Gastrocnemius medialis (tissue), 4 donors: ENCODE measurements at regions not wholly inside any gene's neighbourhood (a gene's known extent, or its start where the extent isn't known, plus 50 kb on each side); places are given as distances from the start of the nearest gene placed in this dataset.
"Not testable (repeated sequence)": the region's sequence is repeated elsewhere in the genome, so short reads cannot be mapped to it uniquely, and the experiment has no call there.

Source experiments
- ATAC-seq, 2 donors: fragments of 150-250 bp; one replicate each; pipeline ENCODE4 v1.9.1; 2016
- DNase-seq, 2 donors: peaks; one replicate each; pipeline ENCODE4 v3.0.0-alpha.2; 2019
- H3K27ac ChIP-seq, 4 donors: fragments of 200-600 bp; sonication (generic); 1 replicate in 1 of 4; 2 replicates in 3 of 4; pipeline ENCODE4 v1.5.1; 2016 to 2018; ENCODE audit warnings: mild to moderate bottlenecking in 2 of 4, moderate library complexity in 1 of 4
- H3K27me3 ChIP-seq, 3 donors: fragments of 200-600 bp; sonication (generic) in 2 of 3; 1 replicate in 1 of 3; 2 replicates in 2 of 3; pipeline versions ENCODE4 v1.5.1 to v1.6.0; 2016 to 2019; ENCODE audit warnings: mild to moderate bottlenecking in 1 of 3, moderate library complexity in 1 of 3
- H3K36me3 ChIP-seq, 2 donors: fragments of 200-600 bp; sonication (generic) in 1 of 2; one replicate each; pipeline ENCODE4 v1.5.1; 2017 to 2018
- H3K4me1 ChIP-seq, 2 donors: fragments of 200-600 bp; sonication (generic) in 1 of 2; one replicate each; pipeline ENCODE4 v1.5.1; 2016 to 2017; ENCODE audit warnings: mild to moderate bottlenecking in 2 of 2
- H3K4me3 ChIP-seq, 4 donors: fragments of 200-600 bp; sonication (generic) in 3 of 4; 1 replicate in 1 of 4; 2 replicates in 3 of 4; pipeline ENCODE4 v1.5.1; 2016 to 2019; ENCODE audit warnings: mild to moderate bottlenecking in 2 of 4
- H3K9me3 ChIP-seq, 3 donors: fragments of 200-600 bp; sonication (generic) in 2 of 3; 1 replicate in 1 of 3; 2 replicates in 2 of 3; pipeline ENCODE4 v1.5.1; 2016 to 2019
- CTCF ChIP-seq, 5 experiments: fragments of 450-650 bp in 3 of 5; fragments of 200-600 bp in 2 of 5; sonication (generic) in 2 of 5; IDR thresholded peaks in 4 of 5; conservative IDR thresholded peaks in 1 of 5; 1 replicate in 4 of 5; 2 replicates in 1 of 5; pipeline ENCODE4 v1.5.1; 2016 to 2019; ENCODE audit warnings: antibody characterized with exemption in 5 of 5, mild to moderate bottlenecking in 3 of 5, moderate library complexity in 3 of 5
- POLR2A ChIP-seq, 2 donors: fragments of 450-650 bp; IDR thresholded peaks; one replicate each; pipeline ENCODE4 v1.6.1; 2017; ENCODE audit warnings: antibody characterized with exemption in 2 of 2, mild to moderate bottlenecking in 2 of 2, moderate library complexity in 2 of 2
- in situ Hi-C, 4 donors: fragments of 200-750 bp; cut with MboI; loops; one replicate each; pipeline versions ENCODE4 v1.15.0 to v1.8.0; 2017; ENCODE audit warnings: low sequenced_read_pairs in 4 of 4
- intact Hi-C: fragments of 100-400 bp; cut with DNase I; formaldehyde crosslinking; loops from one replicate; pipeline ENCODE4 v1.15.1; 2023; ENCODE audit warnings: low total_unique reads

DNA sequence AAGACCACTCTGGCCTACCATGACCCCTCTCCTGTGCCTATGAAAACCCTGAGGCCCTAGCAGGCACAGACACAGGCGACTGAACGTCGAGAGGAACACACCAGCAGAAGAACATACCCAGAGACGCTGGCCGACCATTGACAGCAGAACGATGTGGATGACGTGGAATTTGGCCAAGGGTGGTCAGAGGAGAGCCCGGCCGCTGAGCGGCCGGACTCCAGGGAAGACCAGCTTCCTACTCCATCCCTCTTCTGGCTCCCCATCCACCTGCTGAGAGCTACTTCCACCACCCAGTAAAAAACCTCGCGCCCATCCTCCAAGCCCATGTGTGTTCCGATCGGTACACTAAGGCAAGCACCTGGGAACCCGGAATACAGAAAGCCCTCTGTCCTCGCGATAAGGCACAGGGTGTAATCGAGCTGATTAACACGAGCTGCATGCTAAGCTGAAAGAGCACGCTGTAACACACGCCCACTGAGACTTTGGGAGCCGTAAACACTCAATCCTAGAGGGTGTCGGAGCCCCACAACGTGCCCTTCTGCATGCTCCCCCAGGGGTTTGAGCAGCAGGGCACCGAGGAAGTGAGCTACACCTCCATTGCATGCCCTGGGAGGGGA lies 150.3 kb downstream of the CENPF start:
- no peak overlapping the region for H3K27ac ChIP-seq
- H3K4me3 ChIP-seq: no peak overlapping the region
- in situ Hi-C loops (no loop called here), intact Hi-C loops (no loop called here)
- no peak for DNase-seq
- H3K36me3 ChIP-seq: no peaks in the 10 kb centered on the region
- H3K9me3 ChIP-seq: no peaks in the 10 kb centered on the region
- H3K4me1 ChIP-seq: no peaks in the 10 kb centered on the region
- H3K27me3 ChIP-seq: no peaks in the 10 kb centered on the region
- ATAC-seq: no peak
- no peak for TF ChIP-seq CTCF (IDR thresholded peaks at IDR 0.05 in 4 of 5, conservative IDR thresholded peaks at IDR 0.05 in 1 of 5)
- no peak for TF ChIP-seq POLR2A (IDR thresholded peaks at IDR 0.05)

GRCh38 chr1:214761030-214761429 lies 158.0 kb downstream of the CENPF start:
- intact Hi-C loops: no loop called here
- no peaks in the 10 kb centered on the region for H3K27me3 ChIP-seq
- no peak for DNase-seq
- H3K9me3 ChIP-seq: no peaks in the 10 kb centered on the region
- TF ChIP-seq POLR2A (IDR thresholded peaks at IDR 0.05) (no peak), CTCF (IDR thresholded peaks at IDR 0.05 in 4 of 5, conservative IDR thresholded peaks at IDR 0.05 in 1 of 5) (no peak)
- no peaks in the 10 kb centered on the region for H3K36me3 ChIP-seq
- H3K4me1 ChIP-seq: no peaks in the 10 kb centered on the region
- no peak overlapping the region for H3K4me3 ChIP-seq
- in situ Hi-C loops: no loop called here
- no peak overlapping the region for H3K27ac ChIP-seq
- no peak for ATAC-seq

DNA sequence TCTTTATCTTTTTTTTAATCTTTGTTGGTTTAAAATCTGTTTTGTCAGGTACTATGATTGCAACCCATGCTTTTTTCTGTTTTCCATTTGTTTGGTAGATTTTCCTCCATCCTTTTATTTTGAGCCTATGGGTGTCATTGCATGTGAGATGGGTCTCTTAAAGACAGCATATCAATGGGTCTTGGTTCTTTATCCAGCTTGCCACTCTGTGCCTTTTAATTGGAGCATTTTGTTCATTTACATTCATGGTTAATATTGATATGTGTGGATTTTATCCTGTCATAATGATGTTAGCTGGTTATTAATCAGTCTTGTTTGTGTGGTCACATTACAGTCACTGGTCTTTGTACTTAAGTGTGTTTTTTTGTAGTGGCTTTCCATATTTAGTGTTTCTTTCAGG lies 159.9 kb downstream of the CENPF start:
- no peak for ATAC-seq
- Histone ChIP-seq H3K4me3 (no peak overlapping the region), H3K27me3 (no peaks in the 10 kb centered on the region), H3K27ac (no peak overlapping the region), H3K9me3 (no peaks in the 10 kb centered on the region), H3K36me3 (no peaks in the 10 kb centered on the region), H3K4me1 (no peaks in the 10 kb centered on the region)
- in situ Hi-C loops: no loop called here
- intact Hi-C loops: no loop called here
- no peak for DNase-seq
- TF ChIP-seq CTCF (IDR thresholded peaks at IDR 0.05 in 4 of 5, conservative IDR thresholded peaks at IDR 0.05 in 1 of 5) (no peak), POLR2A (IDR thresholded peaks at IDR 0.05) (no peak)

DNA sequence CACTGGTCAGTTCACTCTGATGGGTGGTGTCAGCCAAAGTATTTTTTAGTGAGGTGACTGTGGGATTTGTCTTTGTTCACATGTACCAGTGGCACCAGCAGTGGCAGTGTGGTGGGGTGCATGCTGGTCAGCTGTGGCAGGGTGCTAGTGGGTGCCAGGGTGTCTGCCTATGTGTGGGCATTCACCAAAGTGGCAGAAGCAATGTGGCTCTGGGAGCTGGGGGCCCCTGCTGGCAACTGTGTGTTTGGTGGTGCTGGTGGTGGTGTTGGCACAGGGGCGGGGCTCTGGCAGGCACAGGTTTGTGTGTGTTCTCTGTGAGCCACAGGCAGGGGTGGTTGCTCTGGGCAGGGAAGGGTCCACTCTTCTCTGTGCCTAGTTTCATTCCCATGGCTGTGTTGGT lies 161.5 kb downstream of the CENPF start:
- no peaks in the 10 kb centered on the region for H3K27me3 ChIP-seq
- in situ Hi-C loops: no loop called here
- H3K27ac ChIP-seq: no peak overlapping the region
- no peak for TF ChIP-seq POLR2A (IDR thresholded peaks at IDR 0.05)
- no peak for TF ChIP-seq CTCF (IDR thresholded peaks at IDR 0.05 in 4 of 5, conservative IDR thresholded peaks at IDR 0.05 in 1 of 5)
- intact Hi-C loops: no loop called here
- ATAC-seq (no peak), DNase-seq (no peak)
- H3K36me3 ChIP-seq: no peaks in the 10 kb centered on the region
- H3K9me3 ChIP-seq: no peaks in the 10 kb centered on the region
- H3K4me3 ChIP-seq: no peak overlapping the region
- no peaks in the 10 kb centered on the region for H3K4me1 ChIP-seq

DNA sequence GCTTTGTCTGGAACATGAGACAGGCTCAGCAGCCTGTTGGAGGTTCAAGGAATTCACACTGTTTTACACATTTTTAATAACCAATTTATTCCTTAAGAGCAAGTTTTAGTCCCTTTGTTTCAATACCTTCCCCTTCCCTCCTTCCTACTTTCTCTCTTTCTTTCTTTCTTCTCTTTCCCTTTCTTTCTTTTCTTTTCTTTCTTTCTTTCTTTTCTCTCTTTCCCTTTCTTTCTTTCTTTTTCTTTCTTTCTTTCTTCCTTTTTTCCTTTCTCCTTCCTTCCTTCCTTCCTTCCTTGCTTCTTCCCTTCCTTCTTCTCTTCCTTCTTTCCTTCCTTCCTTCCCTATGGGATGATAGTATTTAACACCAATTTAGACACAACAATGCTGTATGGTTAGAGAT lies 164.2 kb downstream of the CENPF start:
- intact Hi-C loops (no loop called here), in situ Hi-C loops (no loop called here)
- no peaks in the 10 kb centered on the region for H3K27me3 ChIP-seq

GRCh38 chr1:214769666-214770065 lies 166.7 kb downstream of the CENPF start:
- H3K36me3 ChIP-seq, in situ Hi-C loops, H3K27me3 ChIP-seq, ATAC-seq, H3K27ac ChIP-seq, DNase-seq, H3K9me3 ChIP-seq, intact Hi-C loops, H3K4me3 ChIP-seq, H3K4me1 ChIP-seq: not testable (repeated sequence)

More for the DNA sequence above, 164.2 kb downstream of the CENPF start:
- TF ChIP-seq CTCF (IDR thresholded peaks at IDR 0.05 in 4 of 5, conservative IDR thresholded peaks at IDR 0.05 in 1 of 5): no peak
- no peak for TF ChIP-seq POLR2A (IDR thresholded peaks at IDR 0.05)
- no peak for DNase-seq
- Histone ChIP-seq H3K36me3 (no peaks in the 10 kb centered on the region), H3K9me3 (no peaks in the 10 kb centered on the region), H3K27ac (no peak overlapping the region), H3K4me1 (no peaks in the 10 kb centered on the region), H3K4me3 (no peak overlapping the region)
- ATAC-seq: no peak
